ENCODE measurements at regions not wholly inside any gene's neighbourhood (a gene's known extent, or its start where the extent isn't known, plus 50 kb on each side); places are given as distances from the start of the nearest gene placed in this dataset.

- no peak for DNase-seq (ENCODE audit: low read depth in 4 of 4, low spot score in 1 of 4)
Observed at GRCh38 chr17:79401704-79402674, 208.9 kb downstream of the RBFOX3 start.

- peak; percentile 41 to 67 (median 51) for DNase-seq (ENCODE audit: low read depth in 4 of 4, low spot score in 1 of 4)
Observed at GRCh38 chr17:79400989-79401703, 209.7 kb downstream of the RBFOX3 start.

- no peak for DNase-seq (ENCODE audit: low read depth in 4 of 4, low spot score in 1 of 4)
Observed at GRCh38 chr17:79399610-79400144, 211.2 kb downstream of the RBFOX3 start.

GRCh38 chr17:79398441-79398840, 212.4 kb downstream of the RBFOX3 start:
- DNase-seq (ENCODE audit: low read depth in 4 of 4, low spot score in 1 of 4), result no peak

GRCh38 chr17:79396696-79397095, 214.2 kb downstream of the RBFOX3 start:
- DNase-seq (ENCODE audit: low read depth in 4 of 4, low spot score in 1 of 4), result no peak

GRCh38 chr17:79395545-79395944, 215.3 kb downstream of the RBFOX3 start:
- no peak for DNase-seq (ENCODE audit: low read depth in 4 of 4, low spot score in 1 of 4)

GRCh38 chr17:79395066-79395465, 215.8 kb downstream of the RBFOX3 start:
- DNase-seq (ENCODE audit: low read depth in 4 of 4, low spot score in 1 of 4), result no peak

- DNase-seq (ENCODE audit: low read depth in 4 of 4, low spot score in 1 of 4), result peak; percentile 46 to 63 (median 56)
Observed at GRCh38 chr17:79393358-79394052, 217.3 kb downstream of the RBFOX3 start.

GRCh38 chr17:79392598-79392997, 218.3 kb downstream of the RBFOX3 start:
- no peak for DNase-seq (ENCODE audit: low read depth in 4 of 4, low spot score in 1 of 4)

- peak; percentile 44 to 59 (median 50) for DNase-seq (ENCODE audit: low read depth in 4 of 4, low spot score in 1 of 4)
Observed at GRCh38 chr17:79391376-79392233, 219.2 kb downstream of the RBFOX3 start.

GRCh38 chr17:79389896-79390295, 221.0 kb downstream of the RBFOX3 start:
- no peak for DNase-seq (ENCODE audit: low read depth in 4 of 4, low spot score in 1 of 4)

GRCh38 chr17:79388556-79389295, 222.1 kb downstream of the RBFOX3 start:
- no peak for DNase-seq (ENCODE audit: low read depth in 4 of 4, low spot score in 1 of 4)

- no peak for DNase-seq (ENCODE audit: low read depth in 4 of 4, low spot score in 1 of 4)
Observed at GRCh38 chr17:79387783-79388182, 223.1 kb downstream of the RBFOX3 start.

- no peak for DNase-seq (ENCODE audit: low read depth in 4 of 4, low spot score in 1 of 4)
Observed at GRCh38 chr17:79385962-79386563, 224.8 kb downstream of the RBFOX3 start.

- no peak for DNase-seq (ENCODE audit: low read depth in 4 of 4, low spot score in 1 of 4)
Observed at GRCh38 chr17:79382313-79382712, 228.5 kb downstream of the RBFOX3 start.

- DNase-seq (ENCODE audit: low read depth in 4 of 4, low spot score in 1 of 4), result no peak
Observed at GRCh38 chr17:79379700-79380445, 231.0 kb downstream of the RBFOX3 start.

- no peak for DNase-seq (ENCODE audit: low read depth in 4 of 4, low spot score in 1 of 4)
Observed at GRCh38 chr17:79377230-79377786, 233.5 kb downstream of the RBFOX3 start.

GRCh38 chr17:79374807-79375206, 236.0 kb downstream of the RBFOX3 start:
- DNase-seq (ENCODE audit: low read depth in 4 of 4, low spot score in 1 of 4), result no peak
